GM21528 (cell line): ENCODE measurements at regions not wholly inside any gene's neighbourhood (a gene's known extent, or its start where the extent isn't known, plus 50 kb on each side); places are given as distances from the start of the nearest gene placed in this dataset.

Experiments used
- ATAC-seq: cut with Tn5 transposase; IDR thresholded peaks from one replicate; pipeline ENCODE4 v1.9.1; 2021; ENCODE audit warnings: mild to moderate bottlenecking, moderate library complexity; ENCODE audit not compliant: unreplicated experiment, low FRiP score

DNA sequence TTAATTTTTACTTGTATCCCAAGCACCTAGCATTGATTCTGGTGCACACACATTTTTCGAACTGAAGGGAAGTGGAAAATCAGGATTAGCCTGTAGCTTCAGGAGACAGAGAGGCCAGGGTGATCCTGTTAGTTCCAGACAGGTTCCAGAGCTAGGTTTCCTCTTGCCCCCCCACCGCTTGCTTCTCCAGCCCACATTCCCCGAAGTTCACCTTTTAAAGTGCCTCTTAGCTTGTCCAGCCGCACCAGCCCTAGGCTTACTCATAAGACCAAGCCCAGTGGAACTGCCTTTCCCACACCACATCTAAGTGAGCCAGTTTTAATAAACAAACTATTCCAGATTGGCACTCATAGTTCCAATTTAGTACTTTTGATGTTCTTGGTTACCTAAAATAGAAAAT, 898.6 kb upstream of the KLHL29 start:
- no peak for ATAC-seq

DNA sequence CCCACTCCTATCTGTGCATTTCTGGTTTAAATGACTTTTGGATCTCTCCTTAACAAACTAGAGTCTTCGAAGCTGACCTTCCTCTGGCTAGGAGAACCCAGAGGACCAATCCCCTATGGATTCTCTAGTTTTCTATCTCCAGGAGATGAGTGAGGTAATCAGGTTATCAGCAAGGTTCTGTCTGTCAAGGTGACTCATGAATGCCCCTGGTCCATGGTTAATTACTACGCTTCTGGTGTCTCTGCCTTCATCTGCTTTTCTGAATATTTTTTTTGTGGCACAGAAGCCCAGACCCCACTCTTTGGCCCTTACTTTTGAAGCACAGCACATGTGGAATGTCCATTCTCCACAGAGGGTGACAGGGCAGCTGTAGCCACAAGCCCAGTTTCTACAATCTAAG, 897.9 kb upstream of the KLHL29 start:
- no peak for ATAC-seq

DNA sequence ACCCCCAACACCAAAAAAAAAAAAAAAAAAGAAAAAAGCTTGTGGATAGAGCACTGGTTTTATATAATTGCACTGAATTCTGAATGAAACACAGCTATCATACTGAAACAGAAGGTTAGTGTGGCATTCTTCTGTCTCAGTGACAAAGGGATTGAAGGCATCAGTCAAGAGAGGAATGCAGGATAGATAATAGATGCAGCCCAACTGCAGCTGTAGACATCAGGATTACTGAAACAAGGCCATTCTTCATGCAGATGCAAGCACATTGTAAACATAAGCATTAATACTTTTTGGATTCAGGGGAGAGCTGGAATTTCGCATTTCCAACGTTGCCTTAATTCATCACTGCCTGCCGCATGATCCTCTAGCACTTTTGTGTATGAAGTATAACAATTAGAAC, 897.4 kb upstream of the KLHL29 start:
- ATAC-seq = no peak

DNA sequence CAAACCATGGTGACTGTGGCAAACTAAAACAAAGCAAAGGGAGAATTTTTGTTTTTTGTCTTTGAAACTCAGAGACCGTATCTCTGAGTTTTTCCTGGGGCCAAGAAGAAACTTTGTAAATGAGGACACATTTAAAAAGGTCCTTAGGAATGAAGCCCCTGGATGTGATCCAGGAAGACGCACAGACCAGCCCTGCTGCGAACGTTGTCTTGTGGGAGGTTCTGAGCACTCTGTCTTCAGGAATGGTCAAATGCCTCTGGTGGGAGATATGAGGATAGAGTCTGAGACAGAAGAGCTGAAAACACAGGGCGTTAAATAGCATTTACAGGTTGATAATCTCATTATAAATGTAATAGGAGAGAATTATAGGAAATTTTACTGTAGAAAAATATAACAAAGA, 893.5 kb upstream of the KLHL29 start:
- no peak for ATAC-seq

DNA sequence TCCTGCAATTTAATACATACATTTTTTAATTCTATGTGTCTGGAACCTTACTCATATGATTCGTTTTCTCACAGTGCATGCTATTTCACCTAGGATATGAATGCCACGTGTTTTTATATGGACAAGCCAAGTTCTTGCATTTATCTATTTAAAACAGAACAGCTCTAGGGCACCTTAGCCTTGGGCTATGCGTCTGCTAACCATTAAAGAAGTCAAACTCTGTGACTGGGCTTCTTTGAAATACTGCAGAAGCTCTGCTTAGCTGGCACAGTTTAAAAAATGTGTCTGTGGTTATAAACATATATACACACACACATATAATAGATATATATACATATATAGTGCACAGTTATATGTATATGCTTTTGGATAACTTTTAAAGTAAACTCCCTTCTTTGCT, 890.8 kb upstream of the KLHL29 start:
- ATAC-seq = no peak

DNA sequence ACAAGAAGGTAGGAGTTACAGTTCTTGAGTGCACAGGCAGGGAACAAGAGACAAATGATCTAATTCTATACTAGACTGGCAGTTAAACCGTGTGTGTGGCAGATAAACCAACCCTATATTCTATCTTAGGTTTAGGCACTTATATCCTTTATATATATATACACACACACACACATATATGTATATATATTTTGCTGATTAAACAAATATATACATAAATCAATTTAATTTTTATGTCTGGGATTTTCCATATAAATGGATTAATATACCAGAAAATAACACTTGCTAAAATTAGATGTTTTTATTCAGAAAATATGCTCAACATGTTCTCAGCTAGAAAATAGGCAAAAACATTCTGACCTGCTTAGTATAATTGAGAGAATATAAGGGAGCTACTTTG, 887.9 kb upstream of the KLHL29 start:
- ATAC-seq = no peak

DNA sequence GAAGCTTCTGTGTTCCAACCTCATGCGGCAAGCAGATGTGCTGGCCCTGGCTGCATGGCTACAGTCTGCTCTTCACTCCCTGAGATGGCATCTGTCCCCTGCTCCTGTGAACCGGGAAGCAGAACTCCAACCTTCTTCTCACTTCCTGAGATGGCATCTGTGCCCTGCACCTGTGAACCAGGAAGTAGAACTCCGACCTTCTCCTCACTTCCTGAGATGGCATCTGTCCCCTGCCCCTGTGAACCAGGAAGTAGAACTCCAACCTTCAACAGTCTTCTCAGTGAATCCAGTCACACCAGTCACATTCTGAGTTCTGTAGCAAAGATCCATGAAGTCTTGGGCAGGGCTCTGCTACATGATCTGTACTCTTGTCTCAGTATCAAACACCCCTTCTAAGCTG, 887.2 kb upstream of the KLHL29 start:
- ATAC-seq = no peak

DNA sequence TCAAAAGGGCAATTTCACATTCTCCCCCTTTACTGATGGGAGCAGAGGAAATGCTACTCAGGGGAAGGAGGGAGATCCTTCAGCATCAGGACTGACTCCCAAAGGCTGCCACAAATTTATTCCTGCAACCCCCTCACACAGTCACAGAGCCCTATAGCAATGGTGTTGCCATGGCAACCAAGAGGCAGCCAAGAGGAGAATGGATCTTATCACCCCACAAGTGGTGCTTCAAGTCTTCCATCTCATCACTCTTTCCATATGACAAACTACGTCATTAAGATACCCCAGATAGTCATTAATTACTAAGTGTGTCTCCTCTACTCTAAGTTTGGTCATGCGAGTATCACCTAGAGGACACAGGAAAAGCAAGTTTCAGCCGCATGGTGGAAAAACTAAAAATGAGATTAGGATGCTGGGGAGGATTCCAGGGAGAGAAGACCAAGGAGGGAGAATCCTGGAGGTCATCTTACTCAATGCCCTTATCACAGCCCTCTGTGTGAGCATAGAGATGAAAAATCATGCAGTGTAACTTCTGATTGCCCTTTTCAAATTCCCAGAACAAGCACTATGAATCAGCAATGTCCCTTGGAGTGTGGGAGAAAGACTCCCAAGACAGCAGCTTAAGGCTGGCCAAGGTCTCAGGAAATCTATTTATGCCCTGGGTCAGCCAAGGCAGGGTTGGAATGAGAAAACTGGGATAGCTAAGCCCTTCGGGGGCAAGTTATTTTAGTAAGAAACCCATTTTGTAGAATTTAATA, 885.7 kb upstream of the KLHL29 start:
- ATAC-seq = no peak

DNA sequence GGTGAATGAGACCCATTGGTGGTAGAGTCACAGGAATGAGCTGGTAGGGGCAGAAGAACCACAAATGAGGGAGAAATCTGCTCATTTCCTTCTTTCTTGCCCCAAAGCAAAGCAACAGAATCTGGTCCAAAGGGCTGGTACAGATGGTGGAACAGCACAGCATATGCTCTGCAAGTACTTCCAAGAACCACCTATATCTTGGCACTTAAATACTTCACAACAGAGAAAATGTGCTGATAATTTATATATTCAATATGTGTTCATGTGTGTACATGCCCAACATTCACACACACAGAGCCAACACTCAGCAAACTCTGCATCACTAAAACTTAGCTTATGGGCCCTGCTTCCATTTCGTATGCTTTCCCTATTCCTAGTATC, 884.4 kb upstream of the KLHL29 start:
- no peak for ATAC-seq

DNA sequence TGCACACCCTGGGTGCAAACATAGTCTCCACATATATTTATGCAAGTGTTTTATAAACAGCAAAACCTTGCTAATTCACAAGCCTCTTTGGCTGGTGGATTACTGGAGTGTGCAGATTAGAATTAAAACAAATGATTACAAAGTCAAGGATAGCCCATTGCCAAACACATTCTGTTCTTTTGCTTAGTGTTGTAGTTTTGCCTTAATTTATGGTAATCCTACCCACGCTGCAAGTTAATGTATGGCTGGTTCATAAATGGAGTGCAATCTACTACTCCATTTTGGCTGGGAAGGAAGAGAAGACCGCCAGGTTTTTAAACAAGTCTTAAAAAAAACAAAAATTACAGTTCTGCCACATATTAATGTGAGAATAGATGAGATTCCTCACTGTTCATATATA, 883.1 kb upstream of the KLHL29 start:
- no peak for ATAC-seq

DNA sequence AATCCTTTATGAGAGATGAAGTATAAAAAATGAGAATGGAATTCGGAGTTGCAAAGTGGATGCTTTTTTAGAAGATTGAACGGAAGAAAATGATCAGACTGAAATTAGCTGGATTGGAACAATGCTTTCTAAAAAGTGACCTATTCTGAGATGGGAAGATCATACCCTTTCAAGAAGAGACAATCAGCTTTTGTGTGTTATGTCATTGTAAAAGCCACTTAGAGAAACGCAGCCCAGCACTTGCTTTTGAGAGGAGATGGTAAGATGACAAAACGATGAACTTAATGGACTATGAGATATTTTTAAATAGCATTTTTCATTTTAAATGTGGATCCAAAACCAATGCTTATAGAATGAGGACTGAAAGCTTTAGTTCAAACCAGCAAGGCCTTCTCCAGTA, 871.4 kb upstream of the KLHL29 start:
- ATAC-seq = no peak

DNA sequence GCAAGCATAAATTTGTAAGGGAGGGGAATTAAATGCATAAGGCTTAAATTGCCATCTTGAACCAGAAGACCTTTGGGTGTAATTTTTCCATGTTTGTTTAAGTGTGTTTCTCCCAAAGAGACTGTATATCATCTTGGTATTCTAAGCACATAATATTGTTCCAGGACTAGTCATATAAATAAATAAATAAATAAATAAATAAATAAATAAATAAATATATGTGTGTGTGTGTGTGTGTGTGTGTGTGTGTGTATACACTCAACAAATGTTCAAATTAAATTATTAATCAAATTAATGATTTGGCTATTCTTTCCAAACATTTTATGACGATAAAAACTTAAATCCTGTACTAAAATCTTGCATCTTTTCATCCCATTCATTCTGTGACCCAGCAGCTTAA, 867.8 kb upstream of the KLHL29 start:
- no peak for ATAC-seq

DNA sequence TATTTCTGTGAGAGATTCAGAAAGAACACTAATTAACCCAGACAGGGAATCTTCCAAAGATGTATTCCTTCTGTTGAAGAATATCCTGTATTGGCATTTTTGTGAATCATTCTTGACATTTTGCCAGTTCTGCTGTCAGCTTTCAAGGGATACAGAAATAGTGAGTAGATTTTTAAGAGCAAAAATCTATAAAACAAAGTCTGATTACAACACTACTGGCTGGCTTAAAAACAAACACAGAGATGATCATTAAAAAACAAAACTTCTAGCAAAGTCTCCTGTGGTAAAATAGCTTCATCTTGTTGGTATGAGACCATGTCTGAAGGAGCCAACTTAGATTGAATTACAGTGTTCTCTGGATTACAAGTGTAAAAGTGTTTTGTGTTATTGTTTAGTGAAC, 866.3 kb upstream of the KLHL29 start:
- ATAC-seq = no peak

DNA sequence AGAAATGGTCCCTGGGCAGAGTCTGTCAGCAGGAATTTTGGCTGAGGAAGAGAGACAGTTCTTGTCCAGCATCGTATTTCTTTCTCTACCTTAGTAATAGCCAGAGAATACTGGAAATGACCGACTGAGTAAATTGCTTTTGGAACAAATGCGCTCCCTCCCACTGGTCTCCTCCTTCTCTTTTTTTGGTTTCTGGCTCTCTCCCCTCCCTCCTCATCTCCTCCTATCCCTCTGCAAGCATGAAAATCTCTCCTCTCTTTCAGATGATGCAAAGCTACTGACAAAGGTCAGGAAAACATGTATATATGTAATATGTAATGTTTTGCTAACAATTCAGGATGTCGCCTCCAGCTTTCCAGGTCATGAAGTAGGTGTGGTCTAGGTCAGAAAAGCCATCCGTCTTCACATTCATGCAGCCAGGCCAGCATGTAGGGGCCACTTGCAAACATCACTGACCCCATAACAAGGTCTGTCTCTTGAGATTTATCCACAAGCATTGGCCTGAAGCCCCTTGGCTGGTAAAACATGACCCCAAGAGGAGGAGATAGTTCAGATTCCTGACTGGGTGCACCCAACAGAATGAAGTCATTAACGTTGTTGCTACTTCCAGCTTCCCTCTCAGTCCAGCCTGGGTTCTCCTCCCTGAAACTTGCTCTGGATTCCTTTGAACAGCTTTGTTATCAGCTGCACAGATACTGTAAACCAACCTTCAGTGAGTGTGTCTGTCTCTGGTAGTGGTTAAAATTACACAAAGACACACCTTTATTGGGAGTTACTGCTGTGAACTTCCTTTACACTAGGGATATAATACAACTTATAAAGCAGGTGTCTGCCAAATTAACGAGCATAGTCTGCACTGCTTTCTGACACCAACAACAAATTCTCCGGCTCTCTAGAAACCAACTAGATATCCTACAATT, 864.4 kb upstream of the KLHL29 start:
- no peak for ATAC-seq

DNA sequence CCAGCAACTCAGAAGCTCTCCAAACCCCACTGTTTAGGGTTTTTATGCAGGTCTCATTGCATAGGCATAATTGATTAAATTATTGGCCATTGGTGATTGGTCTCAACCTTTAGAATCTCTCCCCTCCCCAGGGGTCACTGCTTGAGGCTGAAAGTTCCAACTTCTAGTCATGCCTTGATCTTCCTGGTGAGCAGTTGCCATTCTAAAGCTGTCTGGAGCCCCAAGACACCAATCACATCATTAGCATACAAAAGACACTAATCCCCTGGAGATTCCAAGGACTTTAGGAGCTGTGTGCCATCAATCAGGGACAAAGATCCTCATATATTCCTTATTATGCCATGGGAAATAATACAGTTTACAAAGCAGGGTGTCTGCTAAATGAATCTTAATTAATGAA, 863.4 kb upstream of the KLHL29 start:
- ATAC-seq = no peak

DNA sequence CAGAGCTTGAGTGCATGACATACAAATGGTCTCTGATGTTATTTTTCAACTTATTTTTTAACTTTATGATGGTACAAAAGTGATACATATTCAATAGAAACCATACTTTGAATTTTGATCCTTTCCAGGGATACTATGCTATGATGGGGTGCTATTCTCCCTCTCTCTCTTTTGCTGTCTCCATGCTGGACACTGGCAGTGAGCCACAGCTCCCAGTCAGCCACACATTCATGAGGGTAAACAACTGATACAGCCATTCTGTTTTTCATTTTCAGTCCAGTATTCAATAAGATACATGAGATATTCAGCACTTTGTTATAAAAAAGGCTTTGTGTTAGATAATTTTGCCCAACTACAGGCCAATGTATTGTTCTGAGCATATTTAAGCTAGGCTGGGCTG, 859.3 kb upstream of the KLHL29 start:
- no peak for ATAC-seq

DNA sequence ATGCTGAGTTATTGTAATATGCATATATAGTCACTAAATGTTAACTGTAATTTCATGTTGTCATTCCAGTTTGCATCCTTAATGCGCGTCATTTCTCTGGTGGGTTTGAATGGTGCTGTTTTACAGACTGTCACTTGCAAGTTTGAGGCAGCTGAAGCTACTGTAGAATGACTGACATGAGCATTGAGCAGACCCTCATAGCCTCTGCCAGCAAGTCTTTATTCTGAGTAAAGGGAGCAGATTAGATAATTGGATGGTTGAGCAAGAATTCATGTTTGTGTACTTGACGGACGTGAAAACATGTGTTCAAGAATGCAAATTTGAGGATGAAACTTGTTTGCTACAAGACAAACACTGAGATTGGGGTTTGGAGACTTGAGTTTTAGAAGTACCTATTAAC, 854.8 kb upstream of the KLHL29 start:
- no peak for ATAC-seq

DNA sequence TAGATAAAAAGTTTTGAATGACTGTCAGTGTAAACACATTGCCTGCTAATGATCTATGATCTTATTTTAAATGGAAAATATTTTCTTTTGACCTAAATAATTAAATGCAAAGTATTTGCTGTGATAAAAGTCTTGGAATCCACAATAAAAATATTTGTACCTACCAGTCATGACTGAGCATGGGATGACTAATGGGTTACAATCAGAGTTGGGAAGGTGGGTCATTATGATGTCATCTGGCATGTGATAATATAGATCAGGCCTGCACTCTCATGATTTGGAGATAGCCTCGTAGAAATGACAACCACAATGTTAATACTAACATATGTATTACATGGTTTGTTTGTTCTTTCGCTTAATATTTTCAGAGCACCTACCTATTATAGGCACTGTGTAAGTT, 848.8 kb upstream of the KLHL29 start:
- ATAC-seq = no peak

DNA sequence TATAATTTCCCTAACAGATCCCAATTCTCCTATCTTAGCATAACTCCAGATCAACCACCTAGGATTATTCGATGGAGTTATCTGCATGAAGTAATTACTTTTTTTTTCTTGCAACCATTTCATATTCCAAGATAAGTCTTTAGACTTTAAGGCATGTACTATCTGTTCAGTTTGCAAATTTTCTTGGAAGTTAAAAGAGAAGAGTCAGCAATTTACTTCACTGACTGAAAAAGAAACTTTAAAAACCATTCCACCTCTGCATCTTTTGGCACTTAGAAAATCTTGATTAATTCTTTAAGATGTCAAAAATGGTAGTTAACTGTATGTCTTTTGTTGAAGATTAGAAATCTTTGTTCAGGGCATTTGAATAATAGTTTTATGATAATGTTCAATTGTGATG, 830.5 kb upstream of the KLHL29 start:
- ATAC-seq = no peak

DNA sequence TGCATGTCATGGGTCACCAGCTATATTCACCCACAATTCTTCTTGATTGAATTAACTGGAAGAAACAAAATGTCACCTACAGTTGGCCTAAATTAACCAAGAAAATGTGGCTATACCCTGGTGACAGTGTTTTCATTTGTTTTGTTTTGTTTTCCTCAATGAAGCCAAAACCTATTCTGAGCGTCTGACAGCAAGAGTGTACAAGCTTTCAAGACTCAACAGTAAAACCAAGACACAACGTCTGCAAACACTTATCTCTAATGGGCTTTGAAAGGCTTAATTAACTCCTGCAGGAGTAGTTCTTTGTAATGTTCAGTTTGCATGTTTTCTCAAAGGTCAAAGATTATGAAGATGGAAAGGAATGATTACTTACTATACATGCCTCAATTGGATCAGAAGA, 827.6 kb upstream of the KLHL29 start:
- no peak for ATAC-seq

DNA sequence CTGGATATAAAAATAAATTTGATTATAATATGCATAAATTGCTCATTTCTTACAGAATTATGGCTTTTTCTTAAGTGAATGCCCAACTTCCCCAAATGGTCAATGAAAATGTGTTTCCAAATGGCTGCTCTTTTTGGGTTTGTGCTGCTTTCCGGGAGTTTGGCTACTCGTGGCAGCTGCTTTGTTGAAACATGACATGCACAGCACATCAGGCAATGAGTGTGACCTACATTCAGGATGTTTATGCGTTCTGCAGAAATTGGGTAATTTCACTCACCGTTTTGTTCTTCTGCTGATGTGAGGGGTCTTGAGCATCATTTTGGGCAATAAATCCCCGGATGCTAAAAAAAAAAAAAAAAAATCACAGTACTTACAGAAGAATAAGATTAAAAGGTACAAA, 825.0 kb upstream of the KLHL29 start:
- no peak for ATAC-seq

DNA sequence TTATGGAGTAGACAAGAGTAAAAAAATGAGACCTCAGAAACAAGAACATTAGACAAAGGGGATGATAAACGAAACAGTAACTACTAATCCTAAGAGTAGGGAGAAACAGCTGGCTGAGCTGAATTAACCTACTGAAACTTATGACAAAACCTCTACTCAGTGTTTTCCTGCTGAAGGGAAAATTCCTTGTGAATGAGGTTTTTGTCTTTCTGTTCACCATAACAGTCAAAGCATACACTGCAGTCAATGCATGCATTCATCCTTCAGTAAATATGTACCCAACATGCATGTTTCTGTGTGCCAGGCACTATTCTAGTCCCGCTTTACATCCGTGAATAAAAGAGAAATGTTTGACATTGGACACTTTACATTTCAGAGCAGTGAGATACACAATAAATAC, 805.6 kb upstream of the KLHL29 start:
- ATAC-seq = no peak
